Nephron progenitor cell (in vitro differentiated cells): ENCODE measurements at regions not wholly inside any gene's neighbourhood (a gene's known extent, or its start where the extent isn't known, plus 50 kb on each side); places are given as distances from the start of the nearest gene placed in this dataset.
A peak's percentile ranks its signal among the peaks of the same experiment; 100 is the strongest.

ENCODE experiments used
- DNase-seq: peaks from one replicate; pipeline ENCODE4 v3.0.0; 2021
- H3K27ac Mint-ChIP-seq: 2 replicates; pipeline ENCODE4 v1.8.0; 2021; ENCODE audit warnings: mild to moderate bottlenecking, moderate library complexity, mixed read lengths
- H3K27me3 Mint-ChIP-seq: 2 replicates; pipeline ENCODE4 v1.8.0; 2021; ENCODE audit warnings: mild to moderate bottlenecking, low read depth, mixed read lengths; ENCODE audit not compliant: poor library complexity
- H3K36me3 Mint-ChIP-seq: 2 replicates; pipeline ENCODE4 v1.8.0; 2021; ENCODE audit warnings: low read depth, mixed read lengths
- H3K4me1 Mint-ChIP-seq: 2 replicates; pipeline ENCODE4 v1.8.0; 2021; ENCODE audit warnings: mixed read lengths
- H3K4me3 Mint-ChIP-seq: 2 replicates; pipeline ENCODE4 v1.8.0; 2021; ENCODE audit warnings: mild to moderate bottlenecking, moderate library complexity, mixed read lengths
- H3K9me3 Mint-ChIP-seq: 2 replicates; pipeline ENCODE4 v1.8.0; 2021; ENCODE audit warnings: mild to moderate bottlenecking, moderate library complexity, mixed read lengths
- TF ChIP-seq, protein P1 (sequence below): fragments of 200-600 bp; sonication (generic); IDR thresholded peaks from 2 replicates; pipeline ENCODE4 v1.5.0; 2021; ENCODE audit warnings: antibody characterized with exemption

- peaks cover 5% of the 10 kb centered on the region for H3K36me3 Mint-ChIP-seq
Measured at GRCh38 chr14:48417715-48418500, 742.5 kb upstream of the MDGA2 start.

GRCh38 chr14:48401321-48401720, 725.9 kb upstream of the MDGA2 start:
- H3K9me3 Mint-ChIP-seq, result peaks cover 7% of the 10 kb centered on the region
- peaks cover 3% of the 10 kb centered on the region for H3K27me3 Mint-ChIP-seq
- TF ChIP-seq, protein P1, sequence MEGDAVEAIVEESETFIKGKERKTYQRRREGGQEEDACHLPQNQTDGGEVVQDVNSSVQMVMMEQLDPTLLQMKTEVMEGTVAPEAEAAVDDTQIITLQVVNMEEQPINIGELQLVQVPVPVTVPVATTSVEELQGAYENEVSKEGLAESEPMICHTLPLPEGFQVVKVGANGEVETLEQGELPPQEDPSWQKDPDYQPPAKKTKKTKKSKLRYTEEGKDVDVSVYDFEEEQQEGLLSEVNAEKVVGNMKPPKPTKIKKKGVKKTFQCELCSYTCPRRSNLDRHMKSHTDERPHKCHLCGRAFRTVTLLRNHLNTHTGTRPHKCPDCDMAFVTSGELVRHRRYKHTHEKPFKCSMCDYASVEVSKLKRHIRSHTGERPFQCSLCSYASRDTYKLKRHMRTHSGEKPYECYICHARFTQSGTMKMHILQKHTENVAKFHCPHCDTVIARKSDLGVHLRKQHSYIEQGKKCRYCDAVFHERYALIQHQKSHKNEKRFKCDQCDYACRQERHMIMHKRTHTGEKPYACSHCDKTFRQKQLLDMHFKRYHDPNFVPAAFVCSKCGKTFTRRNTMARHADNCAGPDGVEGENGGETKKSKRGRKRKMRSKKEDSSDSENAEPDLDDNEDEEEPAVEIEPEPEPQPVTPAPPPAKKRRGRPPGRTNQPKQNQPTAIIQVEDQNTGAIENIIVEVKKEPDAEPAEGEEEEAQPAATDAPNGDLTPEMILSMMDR, result no peak
- no peak overlapping the region for H3K27ac Mint-ChIP-seq
- no peak overlapping the region for H3K4me3 Mint-ChIP-seq
- no peak for DNase-seq
- H3K36me3 Mint-ChIP-seq, result no peaks in the 10 kb centered on the region
- no peaks in the 10 kb centered on the region for H3K4me1 Mint-ChIP-seq

More at GRCh38 chr14:48417715-48418500, 742.5 kb upstream of the MDGA2 start:
- TF ChIP-seq, protein P1, result no peak
- Mint-ChIP-seq H3K27me3 (peaks cover 3% of the 10 kb centered on the region), H3K4me1 (no peaks in the 10 kb centered on the region), H3K27ac (no peak overlapping the region), H3K4me3 (no peak overlapping the region), H3K9me3 (peaks cover 30% of the 10 kb centered on the region)
- DNase-seq, result no peak

- Mint-ChIP-seq H3K4me1 (no peaks in the 10 kb centered on the region), H3K4me3 (no peak overlapping the region)
- DNase-seq, result peak; percentile 13
Measured at GRCh38 chr14:48398675-48399282, 723.4 kb upstream of the MDGA2 start.

GRCh38 chr14:48391661-48392060, 716.3 kb upstream of the MDGA2 start:
- Mint-ChIP-seq H3K36me3 (no peaks in the 10 kb centered on the region), H3K27me3 (no peaks in the 10 kb centered on the region), H3K9me3 (no peaks in the 10 kb centered on the region), H3K4me3 (no peak overlapping the region), H3K27ac (no peak overlapping the region), H3K4me1 (peaks cover 6% of the 10 kb centered on the region)
- no peak for DNase-seq
- TF ChIP-seq, protein P1, result no peak

More at GRCh38 chr14:48398675-48399282, 723.4 kb upstream of the MDGA2 start:
- peaks cover 3% of the 10 kb centered on the region for H3K27me3 Mint-ChIP-seq
- H3K9me3 Mint-ChIP-seq, result no peaks in the 10 kb centered on the region
- no peak overlapping the region for H3K27ac Mint-ChIP-seq
- TF ChIP-seq, protein P1, result peak; percentile 80
- H3K36me3 Mint-ChIP-seq, result no peaks in the 10 kb centered on the region

GRCh38 chr14:48390346-48390745, 714.9 kb upstream of the MDGA2 start:
- TF ChIP-seq, protein P1, result no peak
- no peak for DNase-seq
- Mint-ChIP-seq H3K9me3 (no peaks in the 10 kb centered on the region), H3K4me1 (peaks cover 6% of the 10 kb centered on the region), H3K4me3 (no peak overlapping the region), H3K27ac (no peak overlapping the region), H3K36me3 (no peaks in the 10 kb centered on the region), H3K27me3 (no peaks in the 10 kb centered on the region)

DNA sequence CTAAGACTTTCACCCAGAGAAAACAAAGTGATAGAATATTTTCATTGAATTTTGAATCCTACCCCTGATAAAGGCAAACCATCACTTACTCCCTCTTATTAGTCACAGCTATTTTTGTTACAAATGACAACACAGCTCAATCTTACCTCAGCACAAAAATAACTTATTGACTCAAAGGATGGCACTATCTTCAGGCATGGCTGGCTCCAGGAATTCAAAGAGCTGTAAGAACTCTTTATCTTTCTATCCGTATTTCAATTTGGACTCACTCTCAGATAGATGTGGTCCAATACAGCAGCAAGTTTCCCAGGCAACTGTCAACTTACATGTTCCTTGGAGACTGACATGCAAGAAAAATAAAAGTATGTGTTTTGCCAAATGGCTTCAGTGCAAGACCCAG, 709.4 kb upstream of the MDGA2 start:
- Mint-ChIP-seq H3K27ac (no peak overlapping the region), H3K4me3 (no peak overlapping the region), H3K9me3 (no peaks in the 10 kb centered on the region), H3K4me1 (peaks cover 12% of the 10 kb centered on the region), H3K27me3 (no peaks in the 10 kb centered on the region), H3K36me3 (no peaks in the 10 kb centered on the region)
- no peak for DNase-seq
- TF ChIP-seq, protein P1, result no peak
